HG03520 (cell line): ENCODE measurements at regions not wholly inside any gene's neighbourhood (a gene's known extent, or its start where the extent isn't known, plus 50 kb on each side); places are given as distances from the start of the nearest gene placed in this dataset.
A peak's percentile ranks its signal among the peaks of the same experiment; 100 is the strongest.

Experiments used
- ATAC-seq: cut with Tn5 transposase; IDR thresholded peaks from one replicate; pipeline ENCODE4 v1.9.1; 2021; ENCODE audit warnings: mild to moderate bottlenecking, moderate library complexity; ENCODE audit not compliant: unreplicated experiment

DNA sequence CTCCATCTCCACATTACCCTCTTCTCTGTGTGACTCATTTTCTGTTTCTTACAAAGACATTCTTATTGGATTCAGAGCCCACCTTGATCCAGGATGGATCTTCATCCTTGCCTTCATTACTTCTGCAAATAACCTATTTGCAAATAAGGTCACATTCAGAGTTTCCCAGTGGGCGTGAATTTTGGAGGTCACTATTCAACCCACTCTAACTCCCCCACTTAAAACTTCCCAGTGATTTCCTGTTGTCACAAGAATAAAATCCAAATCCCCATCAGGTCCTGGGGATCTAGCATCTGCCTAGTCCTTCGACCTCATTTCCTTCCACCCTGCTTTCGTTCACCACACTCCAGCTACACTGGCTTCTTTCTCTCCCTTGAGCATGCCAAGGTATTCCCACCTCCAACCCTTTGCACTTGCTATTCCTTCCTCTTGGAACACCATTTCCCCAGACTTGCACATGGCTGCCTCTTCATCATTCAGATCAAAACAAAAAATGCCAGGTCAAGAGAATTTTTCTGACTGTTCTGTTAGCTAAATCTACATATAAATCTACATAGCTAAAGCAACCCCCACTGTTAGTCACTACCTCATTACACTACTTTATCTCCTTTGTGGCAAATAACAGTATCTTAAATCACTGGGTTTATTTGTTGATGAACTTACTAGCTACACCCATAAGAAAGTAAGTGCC lies 187.2 kb downstream of the TOMM20 start:
- no peak for ATAC-seq

GRCh38 chr1:234940841-234941240 lies 187.8 kb downstream of the TOMM20 start:
- ATAC-seq, result no peak

GRCh38 chr1:234938924-234939323 lies 189.7 kb downstream of the TOMM20 start:
- ATAC-seq, result no peak

- no peak for ATAC-seq
These were observed 190.5 kb downstream of the TOMM20 start for GRCh38 chr1:234938135-234938534.

- no peak for ATAC-seq
These were observed 191.8 kb downstream of the TOMM20 start for GRCh38 chr1:234936612-234937389.

GRCh38 chr1:234934611-234935033 lies 194.0 kb downstream of the TOMM20 start:
- no peak for ATAC-seq

- ATAC-seq, result peak; percentile 77
These were observed 195.2 kb downstream of the TOMM20 start for GRCh38 chr1:234933475-234933874.

DNA sequence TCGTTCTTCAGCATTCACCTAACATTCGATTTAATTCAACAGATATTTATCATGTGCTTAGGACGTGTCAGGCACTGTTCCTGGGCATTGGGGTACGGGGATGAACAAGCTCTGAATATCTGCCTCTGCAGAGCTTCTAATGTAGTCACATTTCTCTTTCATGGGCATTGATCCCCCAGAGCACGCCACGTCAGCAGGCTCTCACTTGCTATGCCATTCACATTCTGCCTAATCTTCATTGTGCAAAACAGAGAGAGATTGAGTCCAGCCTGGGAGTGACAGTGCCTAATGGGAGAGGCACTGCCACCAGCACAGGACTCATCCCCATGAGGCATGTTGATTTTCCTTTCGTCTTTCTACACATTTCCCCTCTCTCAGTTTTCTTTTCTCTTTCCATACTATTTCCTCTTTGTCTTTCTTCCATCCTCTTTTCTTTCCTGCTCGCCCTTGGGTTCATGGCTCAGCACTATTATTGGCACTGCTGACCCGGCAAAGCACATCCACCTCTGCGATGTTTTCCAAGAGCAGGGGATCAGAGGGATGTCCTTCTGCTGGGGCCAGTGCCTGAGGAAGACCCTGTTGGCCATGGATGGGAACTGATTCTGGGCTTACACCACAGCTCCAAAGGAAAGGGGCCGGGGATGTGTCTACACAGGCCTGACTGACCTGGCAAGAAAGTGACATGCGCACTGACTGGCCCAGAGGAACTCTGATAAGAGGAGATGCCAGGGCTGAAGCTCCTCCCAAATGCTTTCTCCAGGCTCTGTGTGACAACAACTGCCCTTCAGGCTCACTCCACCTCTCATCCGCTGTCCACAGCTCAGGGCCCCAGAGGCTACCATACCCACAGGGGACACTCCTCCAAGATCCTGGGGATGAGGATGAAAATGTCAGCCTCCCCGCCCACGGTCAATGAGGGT lies 195.9 kb downstream of the TOMM20 start:
- peak; percentile 18 for ATAC-seq

DNA sequence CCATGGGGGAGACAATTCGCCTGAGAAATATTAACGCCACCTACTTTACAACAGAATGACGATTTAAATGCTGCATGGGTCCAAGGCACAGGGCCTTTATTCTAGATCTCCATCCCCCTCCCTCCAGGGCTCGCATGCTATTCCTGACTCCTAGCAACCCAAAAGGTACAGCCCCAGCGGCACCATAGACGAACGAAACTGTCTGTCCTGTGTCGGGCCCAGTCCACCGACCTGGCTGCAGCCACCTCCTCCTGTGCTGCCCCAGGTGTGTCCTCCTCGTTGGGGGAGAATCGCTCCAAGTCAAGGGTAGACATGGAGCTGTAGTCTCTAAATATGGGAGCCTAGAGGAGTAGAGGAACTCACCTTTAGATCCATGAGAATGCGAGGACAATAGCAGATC lies 196.5 kb downstream of the TOMM20 start:
- no peak for ATAC-seq

GRCh38 chr1:234931404-234931973 lies 197.1 kb downstream of the TOMM20 start:
- no peak for ATAC-seq

DNA sequence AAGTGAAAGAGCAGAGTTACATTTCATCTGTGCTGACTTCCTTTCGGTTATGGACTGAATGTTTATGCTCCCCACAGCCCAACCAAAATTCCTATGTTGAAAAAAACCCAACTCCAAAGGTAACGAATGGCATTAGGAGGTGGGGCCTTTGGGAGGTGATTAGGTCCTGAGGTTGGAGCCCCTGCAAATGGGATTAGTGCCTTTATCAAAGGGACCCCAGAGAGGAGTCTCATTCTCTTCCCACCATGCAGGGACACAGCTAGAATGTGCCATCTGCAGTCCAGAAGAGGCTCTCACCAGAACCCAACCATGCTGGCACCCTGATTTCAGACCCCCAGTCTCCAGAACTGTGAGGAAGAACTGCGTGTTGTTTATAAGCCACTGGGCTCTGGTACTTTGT lies 199.3 kb downstream of the TOMM20 start:
- ATAC-seq, result no peak

GRCh38 chr1:234928642-234929041 lies 200.0 kb downstream of the TOMM20 start:
- no peak for ATAC-seq

- ATAC-seq, result no peak
These were observed 200.5 kb downstream of the TOMM20 start for GRCh38 chr1:234927971-234928640.

- ATAC-seq, result no peak
These were observed 201.2 kb downstream of the TOMM20 start for GRCh38 chr1:234927312-234927970.

- peak; percentile 84 for ATAC-seq
These were observed 201.9 kb downstream of the TOMM20 start for GRCh38 chr1:234926559-234927311.

DNA sequence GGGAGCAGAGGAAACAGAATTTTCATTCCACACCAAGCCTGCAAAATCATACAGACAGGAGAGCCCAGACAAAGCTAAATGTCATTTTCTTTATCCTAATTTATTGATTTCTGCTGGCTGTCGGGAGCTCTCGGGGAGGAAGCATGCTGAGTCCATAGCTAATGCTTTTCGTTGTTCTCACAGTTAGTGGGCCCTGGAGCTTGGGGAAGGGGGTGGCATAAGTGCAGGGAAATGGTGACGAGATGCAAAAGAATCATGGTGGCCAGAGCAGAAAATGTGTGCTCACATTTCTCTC lies 202.4 kb downstream of the TOMM20 start:
- peak; percentile 8 for ATAC-seq

GRCh38 chr1:234925440-234926263 lies 203.0 kb downstream of the TOMM20 start:
- ATAC-seq, result no peak
